AG04450 (cell line): ENCODE measurements at regions not wholly inside any gene's neighbourhood (a gene's known extent, or its start where the extent isn't known, plus 50 kb on each side); places are given as distances from the start of the nearest gene placed in this dataset.

ENCODE experiments used
- CTCF ChIA-PET: fragments of 300-600, 350-600 bp; formaldehyde crosslinking; extraction: SDS; loops from one replicate; lab custom pipeline; 2022; ENCODE audit warnings: antibody characterized with exemption, inconsistent platforms; lab: Charles Lee
- POLR2A ChIA-PET: fragments of 350-600 bp; formaldehyde crosslinking; extraction: SDS; loops from one replicate; lab custom pipeline; 2021; ENCODE audit warnings: antibody characterized with exemption, inconsistent platforms; lab: Yijun Ruan, JAX
- DNase-seq: peaks from one replicate; pipeline ENCODE4 v3.0.0-alpha.2; 2011; ENCODE audit warnings: low read depth, low spot score
- H3K27ac ChIP-seq: one replicate; pipeline ENCODE4 v1.5.1; 2012; ENCODE audit warnings: low read depth, low read length, control low read depth
- H3K27me3 ChIP-seq: one replicate; pipeline ENCODE4 v1.6.0; 2012; ENCODE audit warnings: low read length; ENCODE audit not compliant: control insufficient read depth, insufficient read depth
- H3K4me3 ChIP-seq: 2 replicates; pipeline ENCODE4 v1.5.1; 2011; ENCODE audit warnings: mild to moderate bottlenecking, low read depth, low read length, control low read depth
- H3K9me3 ChIP-seq: 2 replicates; pipeline ENCODE4 v1.5.1; 2012; ENCODE audit warnings: low read length; ENCODE audit not compliant: control insufficient read depth, insufficient read depth
- TF ChIP-seq, protein P1 (sequence below): IDR thresholded peaks from 2 replicates; pipeline ENCODE4 v1.5.1; 2011; ENCODE audit warnings: low read depth, low read length, control low read depth, inconsistent platforms

DNA sequence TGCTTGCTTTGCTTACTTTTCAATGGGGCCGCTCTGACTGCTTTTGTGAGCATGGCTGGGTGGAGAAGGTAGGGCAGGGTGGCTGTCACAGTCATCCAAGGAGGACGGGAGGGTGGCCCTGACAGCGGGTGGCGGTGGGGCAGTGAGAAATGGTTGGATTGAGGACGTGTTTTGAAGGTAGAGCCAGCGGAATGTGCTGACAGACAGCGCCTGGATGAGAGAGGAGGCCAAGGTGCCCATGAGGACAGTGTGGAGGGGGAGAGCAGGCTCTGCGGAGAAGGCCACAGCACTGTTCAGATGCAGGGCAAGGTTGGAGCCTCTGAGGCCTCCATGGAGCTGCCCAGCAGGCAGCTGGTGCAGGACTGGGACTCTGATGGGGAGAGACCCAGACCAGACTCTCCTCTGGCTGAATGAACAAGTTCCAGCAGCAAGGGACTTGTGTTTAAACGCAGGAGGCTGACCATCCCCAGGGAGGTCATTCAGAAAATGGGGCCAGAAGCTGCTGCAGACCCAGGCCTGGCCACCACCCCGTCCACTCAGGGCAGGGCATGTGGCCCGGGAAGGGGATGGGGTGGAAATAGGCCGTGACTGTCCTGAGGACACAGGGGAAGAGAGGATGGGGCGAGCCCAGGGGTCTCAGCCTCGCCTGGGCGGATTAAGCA is 120.3 kb upstream of the PRR20G start:
- Histone ChIP-seq H3K4me3 (no peak overlapping the region), H3K27ac (no peak overlapping the region), H3K9me3 (no peaks in the 10 kb centered on the region), H3K27me3 (peaks cover 13% of the 10 kb centered on the region)
- POLR2A ChIA-PET = no interaction called here
- CTCF ChIA-PET = no interaction called here
- no peak for DNase-seq
- TF ChIP-seq, protein P1, sequence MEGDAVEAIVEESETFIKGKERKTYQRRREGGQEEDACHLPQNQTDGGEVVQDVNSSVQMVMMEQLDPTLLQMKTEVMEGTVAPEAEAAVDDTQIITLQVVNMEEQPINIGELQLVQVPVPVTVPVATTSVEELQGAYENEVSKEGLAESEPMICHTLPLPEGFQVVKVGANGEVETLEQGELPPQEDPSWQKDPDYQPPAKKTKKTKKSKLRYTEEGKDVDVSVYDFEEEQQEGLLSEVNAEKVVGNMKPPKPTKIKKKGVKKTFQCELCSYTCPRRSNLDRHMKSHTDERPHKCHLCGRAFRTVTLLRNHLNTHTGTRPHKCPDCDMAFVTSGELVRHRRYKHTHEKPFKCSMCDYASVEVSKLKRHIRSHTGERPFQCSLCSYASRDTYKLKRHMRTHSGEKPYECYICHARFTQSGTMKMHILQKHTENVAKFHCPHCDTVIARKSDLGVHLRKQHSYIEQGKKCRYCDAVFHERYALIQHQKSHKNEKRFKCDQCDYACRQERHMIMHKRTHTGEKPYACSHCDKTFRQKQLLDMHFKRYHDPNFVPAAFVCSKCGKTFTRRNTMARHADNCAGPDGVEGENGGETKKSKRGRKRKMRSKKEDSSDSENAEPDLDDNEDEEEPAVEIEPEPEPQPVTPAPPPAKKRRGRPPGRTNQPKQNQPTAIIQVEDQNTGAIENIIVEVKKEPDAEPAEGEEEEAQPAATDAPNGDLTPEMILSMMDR = no peak

DNA sequence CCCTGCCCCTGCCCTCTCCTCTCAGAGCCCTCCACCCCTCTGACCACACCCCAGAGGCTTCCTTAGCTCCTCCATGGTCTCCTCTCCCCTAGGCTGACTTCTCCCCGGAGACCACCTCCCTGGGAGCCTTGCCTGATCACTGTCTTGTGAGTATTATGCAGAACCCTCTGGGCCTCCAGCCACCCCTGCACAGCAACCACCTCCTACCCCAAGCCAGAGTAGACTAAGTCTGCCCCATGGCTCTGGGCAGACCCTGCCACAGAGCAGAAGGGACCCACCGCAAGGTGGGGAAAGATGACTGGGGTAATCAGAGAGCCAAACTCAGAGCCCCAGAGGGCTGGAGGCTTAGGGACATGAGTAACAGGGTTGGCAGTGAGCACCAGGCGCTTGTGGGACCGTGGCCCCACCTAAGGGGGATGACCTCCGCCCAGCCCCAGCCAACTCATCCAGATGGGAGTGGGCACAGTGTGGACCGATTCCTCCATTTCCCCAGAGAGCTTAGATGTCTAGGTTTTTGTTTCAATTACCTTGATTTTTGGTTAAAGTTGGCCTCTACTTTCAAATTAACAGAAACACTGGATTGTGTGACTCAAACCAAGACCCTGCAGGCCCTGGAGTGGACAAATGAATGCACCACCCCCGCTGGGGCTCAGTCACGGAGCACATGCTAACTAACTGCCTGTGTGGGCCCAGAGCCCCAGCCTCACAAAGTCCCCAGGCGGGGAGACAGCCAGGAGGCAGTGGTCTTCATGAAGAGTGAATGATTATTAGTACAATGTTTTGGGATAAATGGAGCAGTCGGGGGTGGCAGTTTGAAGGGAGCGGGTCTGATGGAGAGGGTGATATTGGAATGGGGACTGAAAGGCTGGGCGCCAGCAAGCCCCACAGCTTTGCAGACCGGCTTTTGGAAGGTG is 119.4 kb upstream of the PRR20G start:
- ChIA-PET CTCF (no interaction called here), POLR2A (no interaction called here)
- Histone ChIP-seq H3K9me3 (no peaks in the 10 kb centered on the region), H3K27ac (no peak overlapping the region), H3K27me3 (peaks cover 13% of the 10 kb centered on the region), H3K4me3 (no peak overlapping the region)
- TF ChIP-seq, protein P1 = no peak
- DNase-seq = no peak

DNA sequence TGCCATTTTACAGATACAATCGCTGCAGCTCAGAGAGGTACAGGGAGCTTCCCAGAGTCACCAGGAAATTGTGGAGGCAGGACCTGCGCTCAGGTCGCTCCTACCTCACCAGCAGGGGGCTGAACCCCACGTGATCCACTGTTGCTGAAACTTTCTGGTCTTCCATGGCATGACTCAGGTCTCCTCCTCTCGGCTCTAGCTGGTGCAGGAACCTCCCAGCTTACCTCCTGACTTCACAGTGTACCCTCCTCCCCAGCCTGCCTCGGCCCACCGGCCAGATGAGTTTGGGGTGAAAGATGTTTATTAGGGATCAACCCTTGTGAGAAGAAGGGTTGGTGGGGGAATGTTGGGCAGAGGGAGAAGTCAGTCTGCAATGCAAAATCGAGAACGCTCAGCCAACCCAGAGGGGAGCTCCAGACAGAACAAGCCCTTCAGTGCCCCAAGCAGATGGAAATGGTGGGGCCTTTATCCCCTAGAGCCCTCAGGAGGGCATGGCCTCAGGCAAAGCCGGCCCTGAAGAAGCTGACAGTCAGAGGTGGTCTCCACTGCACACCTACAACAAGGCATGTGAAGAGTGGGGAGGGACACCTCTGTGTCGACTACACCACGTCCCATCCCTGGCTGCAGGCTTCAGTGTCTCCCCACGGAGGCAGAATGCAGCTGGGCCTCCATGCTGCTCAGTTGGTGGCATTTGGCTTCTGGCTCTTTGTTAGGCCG is 118.6 kb upstream of the PRR20G start:
- ChIA-PET CTCF (interaction anchor here (0.5 kb wide), 1 partner anchor 1363 kb away, joined by 6 read pairs; no protein-coding TSS in a partner anchor), POLR2A (no interaction called here)
- H3K4me3 ChIP-seq = no peak overlapping the region
- peaks cover 13% of the 10 kb centered on the region for H3K27me3 ChIP-seq
- no peak for DNase-seq
- TF ChIP-seq, protein P1 = no peak
- H3K27ac ChIP-seq = no peak overlapping the region
- H3K9me3 ChIP-seq = no peaks in the 10 kb centered on the region

DNA sequence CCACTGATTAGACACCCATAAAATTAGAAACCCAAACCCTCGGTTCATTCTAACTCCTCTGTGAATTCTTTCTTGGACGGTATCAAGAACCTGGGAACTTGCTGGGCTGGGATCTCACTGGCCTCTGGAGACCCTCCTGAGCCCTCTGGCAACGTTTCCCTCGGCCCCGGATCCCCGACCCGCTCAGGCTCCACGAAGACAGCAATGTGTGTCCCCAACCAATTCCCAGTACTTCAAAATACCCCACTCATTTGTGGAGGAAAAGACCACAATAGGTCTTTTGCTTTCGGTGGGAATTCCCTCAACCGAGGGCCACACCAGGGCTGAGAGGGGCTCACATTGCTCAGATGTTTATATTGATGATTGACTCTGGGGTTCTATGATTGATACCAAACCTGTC is 117.9 kb upstream of the PRR20G start:
- H3K9me3 ChIP-seq = no peaks in the 10 kb centered on the region
- TF ChIP-seq, protein P1 = no peak
- ChIA-PET POLR2A (no interaction called here), CTCF (interaction anchor here (0.5 kb wide), 1 partner anchor 1362 kb away, joined by 6 read pairs; no protein-coding TSS in a partner anchor)
- H3K27me3 ChIP-seq = peaks cover 11% of the 10 kb centered on the region
- H3K27ac ChIP-seq = no peak overlapping the region
- no peak overlapping the region for H3K4me3 ChIP-seq
- no peak for DNase-seq
